Neuronal stem cell (in vitro differentiated cells): ENCODE measurements at regions not wholly inside any gene's neighbourhood (a gene's known extent, or its start where the extent isn't known, plus 50 kb on each side); places are given as distances from the start of the nearest gene placed in this dataset.

Experiments
- DNase-seq: peaks from one replicate; pipeline ENCODE4 v3.0.0-alpha.2; 2013; ENCODE audit warnings: low spot score
- H2AFZ ChIP-seq: one replicate; pipeline ENCODE4 v1.6.1; 2013; ENCODE audit warnings: mild to moderate bottlenecking, low read length, inconsistent platforms
- H2AK5ac ChIP-seq: 2 replicates; pipeline ENCODE4 v1.6.1; 2013; ENCODE audit warnings: low read depth, mild to moderate bottlenecking, inconsistent platforms, low read length, moderate library complexity, mixed read lengths
- H2BK120ac ChIP-seq: 2 replicates; pipeline ENCODE4 v1.6.1; 2013; ENCODE audit warnings: low read depth, mild to moderate bottlenecking, inconsistent platforms, low read length, moderate library complexity, mixed read lengths
- H2BK12ac ChIP-seq: one replicate; pipeline ENCODE4 v1.6.1; 2013; ENCODE audit warnings: low read length, inconsistent platforms
- H2BK15ac ChIP-seq: 2 replicates; pipeline ENCODE4 v1.6.1; 2013; ENCODE audit warnings: mild to moderate bottlenecking, low read length, inconsistent platforms, mixed read lengths
- H2BK5ac ChIP-seq: one replicate; pipeline ENCODE4 v1.6.1; 2013; ENCODE audit warnings: inconsistent platforms, mild to moderate bottlenecking, low read length, moderate library complexity
- H3K14ac ChIP-seq: one replicate; pipeline ENCODE4 v1.6.1; 2013; ENCODE audit warnings: low read length, inconsistent platforms
- H3K18ac ChIP-seq: 2 replicates; pipeline ENCODE4 v1.6.1; 2013; ENCODE audit warnings: low read length, inconsistent platforms
- H3K23ac ChIP-seq: 2 replicates; pipeline ENCODE4 v1.6.1; 2013; ENCODE audit warnings: low read depth, mild to moderate bottlenecking, mixed read lengths, low read length, inconsistent platforms; ENCODE audit not compliant: poor library complexity
- H3K27ac ChIP-seq: replicated peaks from 3 replicates; pipeline ENCODE4 v1.5.1; 2013; ENCODE audit warnings: low read length, inconsistent platforms
- H3K27me3 ChIP-seq, 3 experiments: 2 replicates each; pipeline ENCODE4 v1.6.1; 2013; ENCODE audit warnings: low read length in 3 of 3, mild to moderate bottlenecking in 2 of 3, inconsistent platforms in 1 of 3, low read depth in 1 of 3, mixed read lengths in 1 of 3, moderate library complexity in 1 of 3; ENCODE audit not compliant: control insufficient read depth in 3 of 3, insufficient read depth in 3 of 3
- H3K36me3 ChIP-seq, 2 donors: replicated peaks in 1 of 2; 2 replicates each; pipeline ENCODE4 v1.6.1; 2013; ENCODE audit warnings: low read length in 2 of 2; ENCODE audit not compliant: control insufficient read depth in 2 of 2, insufficient read depth in 2 of 2
- H3K4ac ChIP-seq: 2 replicates; pipeline ENCODE4 v1.6.1; 2013; ENCODE audit warnings: inconsistent platforms, mild to moderate bottlenecking, low read length, moderate library complexity
- H3K4me1 ChIP-seq, 2 donors: 1 replicate in 1 of 2; 2 replicates in 1 of 2; pipeline ENCODE4 v1.6.1; 2013; ENCODE audit warnings: low read length in 2 of 2, low read depth in 1 of 2; ENCODE audit not compliant: control insufficient read depth in 2 of 2, insufficient read depth in 1 of 2
- H3K4me2 ChIP-seq: one replicate; pipeline ENCODE4 v1.6.1; 2013; ENCODE audit warnings: mild to moderate bottlenecking, low read length, inconsistent platforms; ENCODE audit not compliant: insufficient read depth, poor library complexity, severe bottlenecking
- H3K4me3 ChIP-seq, 2 donors: 2 replicates each; pipeline ENCODE4 v1.5.1; 2013; ENCODE audit warnings: low read length in 2 of 2, mild to moderate bottlenecking in 2 of 2, inconsistent platforms in 1 of 2, moderate library complexity in 1 of 2
- H3K79me1 ChIP-seq: one replicate; pipeline ENCODE4 v1.6.1; 2013; ENCODE audit warnings: low read depth, mild to moderate bottlenecking, inconsistent platforms, low read length, moderate library complexity
- H3K9ac ChIP-seq: one replicate; pipeline ENCODE4 v1.6.1; 2013; ENCODE audit warnings: mild to moderate bottlenecking, low read depth, low read length, inconsistent platforms; ENCODE audit not compliant: poor library complexity
- H3K9me3 ChIP-seq, 2 donors: replicated peaks in 1 of 2; 2 replicates each; pipeline versions ENCODE3 to v1.6.1; 2013; ENCODE audit warnings: low read length in 2 of 2, mild to moderate bottlenecking in 2 of 2, inconsistent platforms in 1 of 2, low read depth in 1 of 2, mixed read lengths in 1 of 2, moderate library complexity in 1 of 2; ENCODE audit not compliant: control insufficient read depth in 2 of 2, insufficient read depth in 1 of 2
- H4K8ac ChIP-seq: one replicate; pipeline ENCODE4 v1.6.1; 2013; ENCODE audit warnings: low read depth, mild to moderate bottlenecking, inconsistent platforms, low read length, moderate library complexity
- H4K91ac ChIP-seq: one replicate; pipeline ENCODE4 v1.6.1; 2013; ENCODE audit warnings: low read length, low read depth, mild to moderate bottlenecking, inconsistent platforms; ENCODE audit not compliant: poor library complexity
- WGBS, 2 donors: extraction: QIAGEN DNeasy Blood & Tissue Kit; methylation state at CpG; one replicate each; pipeline ENCODE4 v1.1.7; 2013; ENCODE audit warnings: missing lambda C conversion rate in 2 of 2, mixed read lengths in 1 of 2; ENCODE audit not compliant: insufficient read length in 2 of 2, insufficient replicate concordance in 1 of 2; ENCODE audit errors: extremely low coverage in 2 of 2; 5-methylcytosine and 5-hydroxymethylcytosine counted together

DNA sequence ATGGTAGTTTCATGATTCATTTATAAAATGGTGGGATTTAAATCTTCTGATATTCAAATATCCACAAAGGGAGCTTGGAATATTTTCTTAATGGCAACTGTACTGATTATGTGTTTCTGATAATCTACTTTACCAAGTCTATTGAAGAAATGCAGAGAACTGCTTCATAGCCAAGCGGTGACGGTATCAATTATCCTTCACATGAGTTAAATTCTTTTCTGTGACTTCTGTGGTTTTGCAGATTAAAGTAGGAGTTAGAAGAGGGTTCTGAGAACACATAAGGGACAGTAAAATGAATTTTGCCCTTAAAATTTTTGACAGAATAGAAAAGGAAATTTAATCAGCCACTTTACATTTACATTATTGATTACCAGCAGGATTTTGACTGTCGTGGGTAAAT, 563.2 kb downstream of the GBE1 start:
- H3K9me3 ChIP-seq: no peaks in the 10 kb centered on the region
- no CpG with 5 or more reads among the region's 3 CpGs for WGBS, 2 donors
- no peak overlapping the region for H2AK5ac ChIP-seq
- H2BK5ac ChIP-seq: no peak overlapping the region
- no peak overlapping the region for H4K91ac ChIP-seq
- H2AFZ ChIP-seq: no peak overlapping the region
- no peaks in the 10 kb centered on the region for H3K4me1 ChIP-seq
- no peak overlapping the region for H2BK12ac ChIP-seq
- H3K79me1 ChIP-seq: no peaks in the 10 kb centered on the region
- H3K4me2 ChIP-seq: no peak overlapping the region
- H3K4me3 ChIP-seq: no peak overlapping the region
- no peak for DNase-seq
- no peak overlapping the region for H3K4ac ChIP-seq
- H2BK15ac ChIP-seq: no peak overlapping the region
- no peak overlapping the region for H3K27ac ChIP-seq
- H3K9ac ChIP-seq: no peak overlapping the region
- no peak overlapping the region for H2BK120ac ChIP-seq
- no peak overlapping the region for H3K14ac ChIP-seq
- no peak overlapping the region for H4K8ac ChIP-seq
- no peak overlapping the region for H3K23ac ChIP-seq
- no peaks in the 10 kb centered on the region for H3K36me3 ChIP-seq
- H3K18ac ChIP-seq: no peak overlapping the region
- no peaks in the 10 kb centered on the region for H3K27me3 ChIP-seq

GRCh38 chr3:81197386-81197785, 564.1 kb downstream of the GBE1 start:
- H3K14ac ChIP-seq: no peak overlapping the region
- no peak overlapping the region for H3K4me2 ChIP-seq
- no peaks in the 10 kb centered on the region for H3K9me3 ChIP-seq
- no peak overlapping the region for H2BK15ac ChIP-seq
- no peak overlapping the region for H2BK12ac ChIP-seq
- H2BK120ac ChIP-seq: no peak overlapping the region
- no peak overlapping the region for H3K4me3 ChIP-seq
- H3K9ac ChIP-seq: no peak overlapping the region
- H3K18ac ChIP-seq: no peak overlapping the region
- H3K4me1 ChIP-seq: no peaks in the 10 kb centered on the region
- no CpG with 5 or more reads among the region's 3 CpGs for WGBS, 2 donors
- no peaks in the 10 kb centered on the region for H3K27me3 ChIP-seq
- no peaks in the 10 kb centered on the region for H3K36me3 ChIP-seq
- no peak overlapping the region for H2BK5ac ChIP-seq
- DNase-seq: no peak
- H3K23ac ChIP-seq: no peak overlapping the region
- H3K79me1 ChIP-seq: no peaks in the 10 kb centered on the region
- H3K27ac ChIP-seq: no peak overlapping the region
- no peak overlapping the region for H2AK5ac ChIP-seq
- H3K4ac ChIP-seq: no peak overlapping the region
- H2AFZ ChIP-seq: no peak overlapping the region
- H4K91ac ChIP-seq: no peak overlapping the region
- H4K8ac ChIP-seq: no peak overlapping the region

GRCh38 chr3:81195478-81195877, 566.0 kb downstream of the GBE1 start:
- Histone ChIP-seq H3K4me3 (no peak overlapping the region), H3K36me3 (no peaks in the 10 kb centered on the region), H2AK5ac (no peak overlapping the region), H3K9ac (no peak overlapping the region), H2AFZ (no peak overlapping the region), H4K8ac (no peak overlapping the region), H2BK15ac (no peak overlapping the region), H3K4ac (no peak overlapping the region), H3K79me1 (no peaks in the 10 kb centered on the region), H2BK5ac (no peak overlapping the region), H3K9me3 (no peaks in the 10 kb centered on the region), H3K4me1 (no peaks in the 10 kb centered on the region), H3K4me2 (no peak overlapping the region), H3K14ac (no peak overlapping the region), H4K91ac (no peak overlapping the region), H3K27ac (no peak overlapping the region), H2BK120ac (no peak overlapping the region), H2BK12ac (no peak overlapping the region), H3K27me3 (no peaks in the 10 kb centered on the region), H3K18ac (no peak overlapping the region), H3K23ac (no peak overlapping the region)
- no CpG with 5 or more reads among the region's 1 CpG for WGBS, 2 donors
- DNase-seq: no peak

GRCh38 chr3:81186412-81186811, 575.0 kb downstream of the GBE1 start:
- H3K4me3 ChIP-seq: no peak overlapping the region
- H3K4me1 ChIP-seq: no peaks in the 10 kb centered on the region
- no peak overlapping the region for H2BK5ac ChIP-seq
- H3K9ac ChIP-seq: no peak overlapping the region
- H4K91ac ChIP-seq: no peak overlapping the region
- no peak overlapping the region for H2BK120ac ChIP-seq
- no peaks in the 10 kb centered on the region for H3K9me3 ChIP-seq
- H4K8ac ChIP-seq: no peak overlapping the region
- H2AK5ac ChIP-seq: no peak overlapping the region
- no peaks in the 10 kb centered on the region for H3K79me1 ChIP-seq
- no peaks in the 10 kb centered on the region for H3K27me3 ChIP-seq
- no peak overlapping the region for H3K14ac ChIP-seq
- H3K36me3 ChIP-seq: no peaks in the 10 kb centered on the region
- no peak overlapping the region for H3K27ac ChIP-seq
- H2AFZ ChIP-seq: no peak overlapping the region
- no peak overlapping the region for H3K18ac ChIP-seq
- no peak overlapping the region for H3K4me2 ChIP-seq
- no peak overlapping the region for H2BK12ac ChIP-seq
- DNase-seq: no peak
- no peak overlapping the region for H3K4ac ChIP-seq
- H2BK15ac ChIP-seq: no peak overlapping the region
- H3K23ac ChIP-seq: no peak overlapping the region
